SIG-M5 (cell line): ENCODE measurements at regions not wholly inside any gene's neighbourhood (a gene's known extent, or its start where the extent isn't known, plus 50 kb on each side); places are given as distances from the start of the nearest gene placed in this dataset.

Experiments used
- DNase-seq: peaks from one replicate; lab custom pipeline; 2025; lab: John Stamatoyannopoulos, UW

- DNase-seq, result peak; percentile 98
Measured at GRCh38 chr2:181305301-181306123, 151.7 kb upstream of the ITGA4 start.

DNA sequence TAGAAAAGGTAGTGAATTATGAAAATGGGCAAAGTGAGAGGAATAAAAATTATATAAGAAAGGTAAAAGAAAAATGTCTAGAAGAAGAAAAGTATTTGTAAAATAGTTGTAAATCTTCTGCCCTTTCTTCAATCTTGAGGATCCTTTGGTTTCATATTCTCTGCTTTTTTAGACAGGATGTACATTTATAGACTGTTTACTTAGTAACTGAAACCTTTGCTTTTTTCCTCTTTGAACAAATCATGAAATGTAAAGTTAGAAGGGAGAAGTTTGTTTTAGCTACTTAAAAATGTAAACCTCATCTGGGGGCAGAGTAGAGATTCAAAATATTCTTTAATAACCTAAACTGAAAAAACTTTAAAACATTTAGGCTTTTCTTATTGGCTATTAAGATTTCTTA is 150.4 kb upstream of the ITGA4 start:
- DNase-seq, result no peak

GRCh38 chr2:181307203-181307991 is 149.8 kb upstream of the ITGA4 start:
- no peak for DNase-seq

- peak; percentile 44 for DNase-seq
Measured at GRCh38 chr2:181308766-181309515, 148.2 kb upstream of the ITGA4 start.

DNA sequence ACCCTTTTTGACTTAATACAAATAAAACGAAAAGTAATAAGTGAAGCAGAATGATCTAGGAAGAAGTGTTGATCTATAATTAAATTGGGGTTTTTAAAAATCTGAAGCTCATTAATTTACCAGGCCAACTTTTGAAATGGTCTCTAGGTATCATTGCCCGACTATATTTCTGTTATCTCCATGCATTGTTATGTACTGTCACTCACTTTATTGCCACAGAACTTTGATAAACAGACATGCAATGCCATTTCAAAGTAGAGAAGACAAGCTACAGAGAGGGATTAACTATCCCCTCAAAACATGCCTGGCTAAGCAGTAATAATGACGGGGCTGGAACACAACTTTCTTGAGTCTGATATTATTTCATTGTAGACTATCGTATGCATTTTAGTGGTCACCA is 147.6 kb upstream of the ITGA4 start:
- no peak for DNase-seq

DNA sequence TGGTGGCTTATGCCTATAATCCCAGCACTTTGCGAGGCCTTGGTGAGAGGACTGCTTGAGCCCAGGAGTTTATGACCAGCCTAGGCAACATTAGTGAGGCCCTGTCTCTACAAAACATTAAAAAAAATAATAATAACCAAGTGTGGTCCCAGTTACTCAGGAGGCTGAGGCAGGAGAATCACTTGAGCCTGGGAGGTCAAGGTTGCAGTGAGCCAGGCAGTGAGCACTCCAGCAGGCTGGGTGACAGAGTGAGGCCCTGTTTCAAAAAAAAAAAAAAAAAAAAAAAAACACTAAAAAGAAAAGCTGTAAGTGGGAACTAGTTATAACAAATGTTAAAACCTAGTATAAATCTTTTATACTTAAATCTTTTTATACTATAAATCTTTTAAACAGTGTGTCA is 146.2 kb upstream of the ITGA4 start:
- no peak for DNase-seq

- DNase-seq, result no peak
Measured at GRCh38 chr2:181311837-181312236, 145.3 kb upstream of the ITGA4 start.

DNA sequence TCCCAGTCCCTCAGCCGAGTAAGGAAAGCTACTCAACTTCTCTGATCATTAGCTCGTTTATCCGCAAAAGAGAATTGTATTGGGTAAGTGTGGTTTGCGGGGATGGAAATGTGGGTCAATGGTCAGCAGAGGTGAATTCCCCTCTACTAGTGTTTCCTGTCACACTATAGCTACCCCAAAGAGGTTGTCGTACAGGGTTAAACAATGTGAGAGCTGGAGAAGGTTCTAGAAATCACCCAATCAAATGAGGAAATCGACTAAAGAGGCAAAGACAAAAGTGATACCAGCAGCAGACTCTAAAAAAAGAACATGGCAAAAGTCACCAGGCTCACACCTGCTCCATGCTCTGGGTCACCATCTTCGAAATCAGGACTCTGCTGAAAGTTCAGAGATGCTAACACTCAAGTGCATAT is 144.7 kb upstream of the ITGA4 start:
- no peak for DNase-seq

DNA sequence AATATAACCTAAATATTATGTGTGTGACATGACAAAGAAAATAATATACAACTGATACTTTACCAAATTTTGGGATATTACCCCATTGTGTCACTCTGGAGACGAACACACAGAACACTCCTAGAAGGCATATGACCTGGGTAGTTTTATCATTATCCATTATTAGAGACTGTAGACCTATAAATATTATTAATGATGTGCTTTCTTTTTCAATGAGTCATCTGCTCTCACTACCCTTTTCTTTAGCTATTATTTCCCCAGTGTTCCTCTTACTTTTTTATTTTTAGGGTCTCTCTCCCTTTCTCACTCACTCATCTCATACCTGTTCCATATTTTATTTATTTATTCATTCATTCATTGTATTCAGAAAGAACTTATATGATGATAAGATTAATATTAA is 143.3 kb upstream of the ITGA4 start:
- no peak for DNase-seq

GRCh38 chr2:181314551-181314950 is 142.6 kb upstream of the ITGA4 start:
- no peak for DNase-seq

DNA sequence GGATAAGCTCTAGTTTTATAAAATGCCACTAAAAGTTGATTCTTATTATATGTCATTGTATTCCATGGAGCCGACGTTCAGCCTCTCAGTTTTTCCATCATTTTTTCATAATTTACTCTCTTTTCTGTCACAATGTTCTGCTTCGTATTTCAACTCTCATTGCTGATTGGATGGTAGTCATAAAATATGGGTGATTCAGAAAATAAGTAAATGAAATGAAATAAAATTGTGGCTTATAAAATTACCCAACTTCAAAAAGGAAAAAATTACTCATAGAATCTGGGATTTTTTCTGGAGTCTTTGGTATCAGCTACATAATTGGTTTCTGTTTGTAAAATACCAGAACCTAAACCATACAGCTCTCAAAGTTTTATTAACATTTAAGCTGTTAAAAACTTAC is 139.7 kb upstream of the ITGA4 start:
- no peak for DNase-seq

- DNase-seq, result no peak
Measured at GRCh38 chr2:181318504-181319280, 138.5 kb upstream of the ITGA4 start.

DNA sequence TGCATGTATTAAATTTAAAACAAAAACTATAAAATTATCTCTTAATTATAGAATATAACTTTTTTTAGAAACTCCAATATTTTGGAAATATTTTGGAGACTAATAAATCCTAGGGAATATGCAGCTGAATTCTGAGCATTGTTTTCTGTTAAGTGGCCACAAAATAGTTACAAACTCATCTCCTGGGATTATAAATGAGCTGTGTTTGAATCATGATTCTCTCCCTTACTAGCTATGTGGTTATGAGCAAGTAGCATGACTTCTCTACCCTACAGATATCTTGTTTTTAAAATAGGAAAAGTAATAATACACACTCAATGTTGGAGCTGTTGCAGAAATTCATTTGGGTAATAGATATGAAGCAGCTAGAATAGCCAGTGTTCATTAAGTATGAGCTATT is 137.9 kb upstream of the ITGA4 start:
- DNase-seq, result no peak

DNA sequence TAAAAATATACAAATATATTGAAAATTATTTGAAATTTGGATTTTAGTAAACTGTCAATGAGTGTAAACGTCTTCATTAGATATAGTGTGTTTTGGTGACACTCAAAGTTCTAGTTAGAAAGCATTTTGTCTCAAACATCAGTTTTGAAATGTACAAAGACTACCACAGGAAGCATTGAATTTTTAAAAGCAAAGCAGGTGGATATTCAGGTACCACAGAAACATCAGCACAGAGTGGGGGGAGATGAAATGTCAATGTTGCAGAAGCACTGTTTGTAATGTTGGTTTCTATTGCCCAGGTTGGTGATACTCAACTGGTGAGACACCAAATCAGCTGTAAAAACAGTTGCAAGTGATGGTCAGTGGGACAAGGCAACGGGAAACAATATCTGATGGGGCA is 136.5 kb upstream of the ITGA4 start:
- DNase-seq, result no peak

- no peak for DNase-seq
Measured at GRCh38 chr2:181324912-181325311, 132.3 kb upstream of the ITGA4 start.

DNA sequence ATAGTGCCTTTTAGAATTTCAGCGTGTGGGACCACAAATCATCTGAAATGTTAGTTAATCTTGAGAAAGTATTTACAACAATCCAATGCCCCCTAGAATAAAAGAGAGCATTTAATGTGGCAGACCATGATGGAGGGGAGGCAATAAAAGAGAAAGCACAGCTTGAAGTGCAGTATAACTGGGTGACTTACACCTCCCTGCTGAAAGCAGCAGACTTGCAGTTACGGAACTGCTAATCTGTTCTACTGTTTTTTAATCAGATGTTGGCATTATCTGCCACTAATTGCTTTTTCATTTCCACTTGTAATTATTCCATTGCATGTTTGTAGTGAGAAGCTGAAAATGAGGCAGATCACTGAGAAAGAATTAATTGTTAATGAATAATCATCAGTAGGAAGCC is 130.5 kb upstream of the ITGA4 start:
- DNase-seq, result no peak

- no peak for DNase-seq
Measured at GRCh38 chr2:181330286-181330685, 126.9 kb upstream of the ITGA4 start.

- DNase-seq, result no peak
Measured at GRCh38 chr2:181332044-181332605, 125.1 kb upstream of the ITGA4 start.

DNA sequence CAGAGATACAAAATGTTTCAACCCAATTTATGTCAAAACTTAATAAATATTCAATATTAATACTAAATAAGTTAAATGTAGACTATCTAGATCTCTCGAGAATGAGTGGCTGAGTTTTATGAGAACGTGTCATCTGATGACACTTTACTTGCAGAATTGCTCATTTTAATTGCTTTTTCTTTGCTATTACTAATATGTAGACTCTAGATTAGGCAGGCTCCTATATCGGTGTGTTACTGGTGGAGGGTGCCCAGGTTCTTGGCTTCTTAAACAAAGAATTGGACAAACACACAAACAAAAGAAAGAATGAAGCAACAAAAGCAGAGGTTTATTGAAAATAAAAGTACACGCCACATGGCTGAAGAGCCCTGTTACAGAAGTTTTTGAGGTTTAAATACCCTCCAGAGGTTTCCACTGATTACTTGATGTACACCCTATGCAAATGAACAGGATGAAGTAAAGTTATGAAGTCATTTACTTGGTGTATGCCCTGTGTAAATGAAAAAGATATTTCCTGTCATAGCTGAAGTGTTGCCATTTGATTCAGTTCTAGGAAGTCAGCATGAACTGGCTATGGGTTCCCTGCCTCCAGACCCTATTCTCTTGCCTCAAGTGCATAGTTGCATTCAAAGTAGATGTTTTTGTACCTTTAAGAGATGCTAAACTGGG is 122.9 kb upstream of the ITGA4 start:
- no peak for DNase-seq

DNA sequence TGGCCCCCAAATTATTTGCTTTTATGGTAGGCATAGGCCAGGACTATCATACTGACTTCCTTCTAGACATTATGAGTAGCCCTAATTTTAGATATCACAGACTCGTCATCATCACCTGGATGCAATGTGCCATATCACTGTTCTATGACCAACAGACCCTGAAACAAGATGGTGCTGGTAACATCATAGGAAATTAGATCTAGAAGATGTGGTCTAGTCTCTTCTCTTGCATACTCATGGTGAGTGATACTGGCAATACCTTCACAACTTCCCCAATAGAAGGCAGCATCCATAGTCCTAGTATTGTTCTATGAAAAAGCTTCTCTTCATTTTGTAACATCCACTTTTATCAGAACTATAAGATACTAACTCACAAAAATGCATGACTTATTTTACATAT is 116.3 kb upstream of the ITGA4 start:
- DNase-seq, result no peak
